Endothelial cell of umbilical vein (primary cell): ENCODE measurements at regions not wholly inside any gene's neighbourhood (a gene's known extent, or its start where the extent isn't known, plus 50 kb on each side); places are given as distances from the start of the nearest gene placed in this dataset.

ENCODE experiments used
- BruUV-seq: library from RNA; stranded (reverse); fragments of 400-500 nt; replicated peaks from 2 replicates; lab custom pipeline; 2021; lab: Mats Ljungman, UMichigan
- CTCF ChIA-PET: fragments of 300-600, 350-600 bp; sonication (Branson Sonifier 250); formaldehyde crosslinking; loops from one replicate; lab custom pipeline; 2021; ENCODE audit warnings: antibody characterized with exemption, inconsistent platforms; lab: Charles Lee
- POLR2A ChIA-PET: fragments of 300-600, 350-600 bp; sonication (Branson Sonifier 250); formaldehyde crosslinking; loops from one replicate; lab custom pipeline; 2021; ENCODE audit warnings: antibody characterized with exemption, inconsistent platforms; lab: Charles Lee
- DNase-seq: peaks from one replicate; pipeline ENCODE4 v3.0.0-alpha.2; 2011; ENCODE audit warnings: low read depth, low spot score
- FAIRE-seq: peaks from 2 replicates; lab custom pipeline; 2011; peaks lifted over from hg19 to GRCh38; lab: Jason Lieb, UNC
- H2AFZ ChIP-seq: 2 replicates; pipeline ENCODE4 v1.6.0; 2012; ENCODE audit warnings: low read depth, low read length, control low read depth, inconsistent platforms
- H3K27ac ChIP-seq: 2 replicates; pipeline ENCODE4 v1.5.1; 2011; ENCODE audit warnings: low read depth, mild to moderate bottlenecking, control low read depth, low read length, moderate library complexity; ENCODE audit not compliant: insufficient read depth
- H3K27me3 ChIP-seq, 2 experiments: 2 replicates each; pipeline versions ENCODE4 v1.6.0 to v1.6.1; 2011; ENCODE audit warnings: low read length in 2 of 2, mixed read lengths in 1 of 2; ENCODE audit not compliant: control insufficient read depth in 2 of 2, insufficient read depth in 2 of 2
- H3K36me3 ChIP-seq, 2 experiments: 2 replicates in 1 of 2; 3 replicates in 1 of 2; pipeline ENCODE4 v1.5.1; 2011; ENCODE audit warnings: low read length in 2 of 2, mild to moderate bottlenecking in 1 of 2, moderate library complexity in 1 of 2; ENCODE audit not compliant: control insufficient read depth in 2 of 2, insufficient read depth in 2 of 2; ENCODE audit errors: extremely low read depth in 1 of 2
- H3K4me1 ChIP-seq: 3 replicates; pipeline ENCODE4 v1.5.1; 2011; ENCODE audit warnings: mild to moderate bottlenecking, low read length; ENCODE audit not compliant: control insufficient read depth, insufficient read depth; ENCODE audit errors: extremely low read depth
- H3K4me2 ChIP-seq: 2 replicates; pipeline ENCODE4 v1.6.1; 2011; ENCODE audit warnings: low read length, control low read depth, mixed read lengths; ENCODE audit not compliant: insufficient read depth
- H3K4me3 ChIP-seq, 3 experiments: fragments of 200-600 bp in 1 of 3; sonication (generic), shearing (Covaris generic) in 1 of 3; replicated peaks in 1 of 3; 2 replicates each; pipeline ENCODE4 v1.5.1; 2011 to 2016; ENCODE audit warnings: control low read depth in 3 of 3, low read length in 3 of 3, mild to moderate bottlenecking in 2 of 3, inconsistent platforms in 1 of 3, low read depth in 1 of 3, moderate library complexity in 1 of 3; ENCODE audit not compliant: insufficient read depth in 1 of 3
- H3K79me2 ChIP-seq: 2 replicates; pipeline ENCODE4 v1.6.0; 2012; ENCODE audit warnings: low read length, inconsistent platforms; ENCODE audit not compliant: control insufficient read depth, insufficient read depth
- H3K9ac ChIP-seq: replicated peaks from 2 replicates; pipeline ENCODE3; 2011; ENCODE audit warnings: low read length, control low read depth; ENCODE audit not compliant: insufficient read depth; ENCODE audit errors: extremely low read depth
- H3K9me1 ChIP-seq: replicated peaks from 3 replicates; pipeline ENCODE4 v1.6.0; 2011; ENCODE audit warnings: mild to moderate bottlenecking, low read length; ENCODE audit not compliant: control insufficient read depth, insufficient read depth; ENCODE audit errors: extremely low read depth
- H3K9me3 ChIP-seq: replicated peaks from 2 replicates; pipeline ENCODE4 v1.5.1; 2012; ENCODE audit warnings: low read length, inconsistent platforms; ENCODE audit not compliant: control insufficient read depth, insufficient read depth
- H4K20me1 ChIP-seq: replicated peaks from 2 replicates; pipeline ENCODE3; 2011; ENCODE audit warnings: mild to moderate bottlenecking, low read length; ENCODE audit not compliant: control insufficient read depth, insufficient read depth; ENCODE audit errors: extremely low read depth
- CTCF ChIP-seq, 2 donors: IDR thresholded peaks; 1 replicate in 1 of 2; 2 replicates in 1 of 2; pipeline ENCODE4 v1.5.1; 2011; ENCODE audit warnings: low read length in 2 of 2, mild to moderate bottlenecking in 2 of 2, moderate library complexity in 2 of 2, control low read depth in 1 of 2, inconsistent platforms in 1 of 2, low read depth in 1 of 2; ENCODE audit not compliant: insufficient read depth in 1 of 2; ENCODE audit errors: extremely low read depth in 1 of 2
- EZH2 ChIP-seq: IDR thresholded peaks from 2 replicates; pipeline ENCODE4 v1.6.1; 2012; ENCODE audit warnings: borderline replicate concordance, low read depth, mild to moderate bottlenecking, moderate library complexity, low read length, inconsistent platforms; ENCODE audit not compliant: severe bottlenecking
- FOS ChIP-seq: IDR thresholded peaks from 2 replicates; pipeline ENCODE4 v1.6.1; 2011; ENCODE audit warnings: mild to moderate bottlenecking, low read length, moderate library complexity, borderline replicate concordance; ENCODE audit not compliant: insufficient read depth
- GATA2 ChIP-seq: IDR thresholded peaks from 2 replicates; pipeline ENCODE4 v1.7.0; 2011; ENCODE audit warnings: low read depth, mild to moderate bottlenecking, moderate library complexity, mixed read lengths, low read length; ENCODE audit not compliant: insufficient read length, insufficient read depth
- JUN ChIP-seq: IDR thresholded peaks from 2 replicates; pipeline ENCODE4 v1.6.1; 2011; ENCODE audit warnings: borderline replicate concordance, low read depth; ENCODE audit not compliant: insufficient read length, insufficient read depth
- MAX ChIP-seq: IDR thresholded peaks from 2 replicates; pipeline ENCODE4 v1.6.1; 2011; ENCODE audit not compliant: insufficient read depth, insufficient read length
- MYC ChIP-seq: IDR thresholded peaks from one replicate; pipeline ENCODE4 v1.6.1; 2011; ENCODE audit warnings: mild to moderate bottlenecking, low read depth, low read length
- POLR2A ChIP-seq: IDR thresholded peaks from 2 replicates; pipeline ENCODE4 v1.6.1; 2012; ENCODE audit warnings: low read depth, mild to moderate bottlenecking, control low read depth, low read length
- POLR2AphosphoS5 ChIP-seq: IDR thresholded peaks from 2 replicates; pipeline ENCODE4 v1.6.1; 2012; ENCODE audit warnings: low read depth, mild to moderate bottlenecking, control low read depth, low read length, moderate library complexity; ENCODE audit not compliant: insufficient read depth
- dilution Hi-C: fragments of 300-500 bp; cut with MboI; formaldehyde crosslinking; loops from one replicate; pipeline ENCODE4 v1.15.0; 2019; ENCODE audit warnings: low sequenced_read_pairs; ENCODE audit not compliant: extremely low pct_ligation_motif_present
- intact Hi-C: fragments of 100-400 bp; cut with micrococcal nuclease; formaldehyde crosslinking; loops from one replicate; pipeline ENCODE4 v1.10.0; 2022

GRCh38 chr17:36747861-36748260 is 146.5 kb downstream of the MRM1 start:
- H3K9me3 ChIP-seq = no peaks in the 10 kb centered on the region
- POLR2A ChIA-PET = no interaction called here
- no peak overlapping the region for H3K9ac ChIP-seq
- H3K4me3 ChIP-seq = no peak overlapping the region
- no peaks in the 10 kb centered on the region for H3K9me1 ChIP-seq
- H3K27ac ChIP-seq = no peak overlapping the region
- TF ChIP-seq JUN (no peak), CTCF (IDR thresholded peaks at IDR 0.05; ENCODE audit: extremely low read depth in 1 of 2, insufficient read depth in 1 of 2, low read depth in 1 of 2, low read length in 2 of 2) (no peak), POLR2AphosphoS5 (no peak), MYC (no peak), GATA2 (no peak), MAX (no peak), POLR2A (no peak), FOS (no peak), EZH2 (no peak)
- intact Hi-C loops = no loop called here
- H3K36me3 ChIP-seq = no peaks in the 10 kb centered on the region
- H4K20me1 ChIP-seq = no peaks in the 10 kb centered on the region
- dilution Hi-C loops = no loop called here
- no peaks in the 10 kb centered on the region for H3K79me2 ChIP-seq
- no peak overlapping the region for H2AFZ ChIP-seq
- FAIRE-seq (no peak), DNase-seq (no peak)
- H3K4me2 ChIP-seq = no peak overlapping the region
- H3K4me1 ChIP-seq = no peaks in the 10 kb centered on the region
- no TSS peak for BruUV-seq
- H3K27me3 ChIP-seq = no peaks in the 10 kb centered on the region
- CTCF ChIA-PET = no interaction called here
